ENCODE measurements at regions not wholly inside any gene's neighbourhood (a gene's known extent, or its start where the extent isn't known, plus 50 kb on each side); places are given as distances from the start of the nearest gene placed in this dataset.

GRCh38 chr9:87125819-87126218 is 178.5 kb upstream of the GAS1 start:
- DNase-seq (ENCODE audit: extremely low spot score, unreplicated experiment), result no peak
- Mint-ChIP-seq H3K4me3 (no peak overlapping the region), H3K9me3 (peaks cover 5% of the 10 kb centered on the region), H3K36me3 (no peaks in the 10 kb centered on the region), H3K4me1 (ENCODE audit: unreplicated experiment) (peaks cover 20% of the 10 kb centered on the region), H3K27me3 (peaks cover 24% of the 10 kb centered on the region), H3K27ac (no peak overlapping the region)
- no peak for TF ChIP-seq CTCF (conservative IDR thresholded peaks at IDR 0.05)

GRCh38 chr9:87127543-87127942 is 180.2 kb upstream of the GAS1 start:
- Mint-ChIP-seq H3K36me3 (peaks cover 5% of the 10 kb centered on the region), H3K4me3 (no peak overlapping the region), H3K4me1 (ENCODE audit: unreplicated experiment) (peaks cover 14% of the 10 kb centered on the region), H3K9me3 (peaks cover 5% of the 10 kb centered on the region), H3K27me3 (peaks cover 25% of the 10 kb centered on the region), H3K27ac (no peak overlapping the region)
- no peak for TF ChIP-seq CTCF (conservative IDR thresholded peaks at IDR 0.05)
- no peak for DNase-seq (ENCODE audit: extremely low spot score, unreplicated experiment)

GRCh38 chr9:87127978-87128614 is 180.8 kb upstream of the GAS1 start:
- no peak for TF ChIP-seq CTCF (conservative IDR thresholded peaks at IDR 0.05)
- Mint-ChIP-seq H3K9me3 (peaks cover 8% of the 10 kb centered on the region), H3K4me1 (ENCODE audit: unreplicated experiment) (peaks cover 11% of the 10 kb centered on the region), H3K27me3 (peaks cover 24% of the 10 kb centered on the region), H3K36me3 (peaks cover 10% of the 10 kb centered on the region), H3K27ac (no peak overlapping the region), H3K4me3 (no peak overlapping the region)
- DNase-seq (ENCODE audit: extremely low spot score, unreplicated experiment), result no peak

GRCh38 chr9:87128844-87129493 is 181.7 kb upstream of the GAS1 start:
- DNase-seq (ENCODE audit: extremely low spot score, unreplicated experiment), result no peak
- Mint-ChIP-seq H3K27me3 (peaks cover 25% of the 10 kb centered on the region), H3K4me3 (no peak overlapping the region), H3K9me3 (peaks cover 17% of the 10 kb centered on the region), H3K27ac (no peak overlapping the region), H3K4me1 (ENCODE audit: unreplicated experiment) (peaks cover 6% of the 10 kb centered on the region), H3K36me3 (peaks cover 14% of the 10 kb centered on the region)
- no peak for TF ChIP-seq CTCF (conservative IDR thresholded peaks at IDR 0.05)

- peaks cover 21% of the 10 kb centered on the region for H3K9me3 Mint-ChIP-seq
- TF ChIP-seq CTCF (conservative IDR thresholded peaks at IDR 0.05), result no peak
- H3K4me3 Mint-ChIP-seq, result no peak overlapping the region
- peaks cover 16% of the 10 kb centered on the region for H3K4me1 Mint-ChIP-seq (ENCODE audit: unreplicated experiment)
- H3K27me3 Mint-ChIP-seq, result peaks cover 38% of the 10 kb centered on the region
- no peak for DNase-seq (ENCODE audit: extremely low spot score, unreplicated experiment)
- peaks cover 14% of the 10 kb centered on the region for H3K36me3 Mint-ChIP-seq
- no peak overlapping the region for H3K27ac Mint-ChIP-seq
Observed at GRCh38 chr9:87135074-87135473, 187.8 kb upstream of the GAS1 start.
